GM20000 (cell line): ENCODE measurements at regions not wholly inside any gene's neighbourhood (a gene's known extent, or its start where the extent isn't known, plus 50 kb on each side); places are given as distances from the start of the nearest gene placed in this dataset.

Experiments
- DNase-seq: peaks from one replicate; pipeline ENCODE4 v3.0.0; 2012; ENCODE audit warnings: low spot score
- CTCF ChIP-seq: IDR thresholded peaks from 2 replicates; pipeline ENCODE4 v1.5.1; 2012; ENCODE audit warnings: mild to moderate bottlenecking, control low read depth; ENCODE audit errors: extremely low read depth, missing control alignments

- TF ChIP-seq CTCF, result no peak
- no peak for DNase-seq
Observed at GRCh38 chr11:80388536-80388935, 947.7 kb upstream of the TENM4 start.

- DNase-seq, result no peak
Observed at GRCh38 chr11:80388130-80388529, 947.3 kb upstream of the TENM4 start.

GRCh38 chr11:80383655-80384054, 942.8 kb upstream of the TENM4 start:
- TF ChIP-seq CTCF, result no peak
- no peak for DNase-seq

More at GRCh38 chr11:80388130-80388529, 947.3 kb upstream of the TENM4 start:
- TF ChIP-seq CTCF, result no peak

DNA sequence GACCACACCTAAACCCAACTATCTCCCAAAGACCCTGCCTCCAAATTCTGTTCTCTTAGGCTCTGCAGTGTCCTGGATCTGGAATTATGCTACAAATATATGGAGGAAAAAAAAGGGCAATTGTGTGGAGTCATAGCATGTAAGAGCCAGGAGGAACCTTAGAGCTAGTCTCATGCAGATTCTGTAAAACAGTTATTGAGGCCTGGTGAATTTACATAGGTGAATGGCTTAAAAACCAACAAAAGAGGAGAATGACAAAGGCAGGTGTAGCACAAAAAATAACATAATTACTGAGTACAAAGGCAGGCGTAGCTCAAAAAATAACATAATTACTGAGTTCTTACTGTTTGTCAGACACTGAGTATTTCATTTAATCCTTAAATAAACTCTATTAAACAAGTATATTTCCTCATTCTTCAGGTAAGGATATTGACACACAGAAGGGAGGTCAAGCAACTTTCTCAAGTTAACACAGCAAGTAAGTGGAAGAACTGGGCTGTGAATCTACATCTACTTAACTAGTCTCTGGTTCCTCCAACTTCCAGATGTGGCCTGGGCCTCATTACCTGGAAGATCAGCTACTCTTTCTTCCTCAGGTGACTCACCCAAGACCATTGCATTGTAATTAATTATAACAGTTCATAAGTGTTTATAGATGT, 938.9 kb upstream of the TENM4 start:
- no peak for DNase-seq
- TF ChIP-seq CTCF, result no peak

GRCh38 chr11:80371931-80372330, 931.1 kb upstream of the TENM4 start:
- no peak for TF ChIP-seq CTCF

GRCh38 chr11:80365980-80366379, 925.1 kb upstream of the TENM4 start:
- DNase-seq, result no peak
- TF ChIP-seq CTCF, result no peak

More at GRCh38 chr11:80371931-80372330, 931.1 kb upstream of the TENM4 start:
- DNase-seq, result no peak

GRCh38 chr11:80365076-80365725, 924.4 kb upstream of the TENM4 start:
- DNase-seq, result peak; percentile 8
- no peak for TF ChIP-seq CTCF
